PC-3 (cell line): ENCODE measurements at regions not wholly inside any gene's neighbourhood (a gene's known extent, or its start where the extent isn't known, plus 50 kb on each side); places are given as distances from the start of the nearest gene placed in this dataset.

Experiments
- EZH2 ChIP-seq: fragments of 300-600 bp; sonication (generic); IDR thresholded peaks from one replicate; pipeline ENCODE4 v1.6.1; 2017; ENCODE audit warnings: antibody characterized with exemption, mild to moderate bottlenecking, low read length; ENCODE audit not compliant: unreplicated experiment
- TF ChIP-seq, protein P1 (sequence below): fragments of 300-600 bp; sonication (generic); conservative IDR thresholded peaks from 2 replicates; pipeline ENCODE4 v1.5.1; 2017; ENCODE audit warnings: antibody characterized with exemption, low read depth, mild to moderate bottlenecking, low read length

DNA sequence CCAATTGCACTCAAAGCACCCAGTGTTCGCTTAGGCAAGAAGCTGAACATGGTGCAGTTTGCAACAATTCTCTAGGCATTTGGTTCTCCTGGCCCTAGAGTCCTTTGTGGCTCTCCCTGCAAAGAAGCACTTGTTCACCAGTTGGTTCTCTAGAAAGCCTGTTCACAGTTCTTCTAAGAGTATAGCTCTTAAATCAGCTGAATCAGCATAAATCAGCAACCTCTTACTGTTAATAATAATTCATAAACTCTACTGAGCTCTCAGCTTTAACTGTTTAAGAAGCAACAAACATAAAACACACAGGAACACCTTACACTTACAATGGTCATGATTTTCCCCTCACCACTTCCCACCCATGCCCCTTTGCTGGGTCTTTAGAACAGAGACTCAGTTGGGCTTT, 56.8 kb upstream of the PPP2R3A start:
- TF ChIP-seq, protein P1, sequence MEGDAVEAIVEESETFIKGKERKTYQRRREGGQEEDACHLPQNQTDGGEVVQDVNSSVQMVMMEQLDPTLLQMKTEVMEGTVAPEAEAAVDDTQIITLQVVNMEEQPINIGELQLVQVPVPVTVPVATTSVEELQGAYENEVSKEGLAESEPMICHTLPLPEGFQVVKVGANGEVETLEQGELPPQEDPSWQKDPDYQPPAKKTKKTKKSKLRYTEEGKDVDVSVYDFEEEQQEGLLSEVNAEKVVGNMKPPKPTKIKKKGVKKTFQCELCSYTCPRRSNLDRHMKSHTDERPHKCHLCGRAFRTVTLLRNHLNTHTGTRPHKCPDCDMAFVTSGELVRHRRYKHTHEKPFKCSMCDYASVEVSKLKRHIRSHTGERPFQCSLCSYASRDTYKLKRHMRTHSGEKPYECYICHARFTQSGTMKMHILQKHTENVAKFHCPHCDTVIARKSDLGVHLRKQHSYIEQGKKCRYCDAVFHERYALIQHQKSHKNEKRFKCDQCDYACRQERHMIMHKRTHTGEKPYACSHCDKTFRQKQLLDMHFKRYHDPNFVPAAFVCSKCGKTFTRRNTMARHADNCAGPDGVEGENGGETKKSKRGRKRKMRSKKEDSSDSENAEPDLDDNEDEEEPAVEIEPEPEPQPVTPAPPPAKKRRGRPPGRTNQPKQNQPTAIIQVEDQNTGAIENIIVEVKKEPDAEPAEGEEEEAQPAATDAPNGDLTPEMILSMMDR: no peak
- TF ChIP-seq EZH2: no peak
